Stimulated activated CD4-positive, alpha-beta T cell treated with anti-CD3 and anti-CD28 coated beads, Interleukin-15, amount 100 ng/mL, for 48 hours (primary cell): ENCODE measurements at regions not wholly inside any gene's neighbourhood (a gene's known extent, or its start where the extent isn't known, plus 50 kb on each side); places are given as distances from the start of the nearest gene placed in this dataset.

Experiments
- DNase-seq, 2 donors: peaks; one replicate each; pipeline ENCODE4 v3.0.0-alpha.2; 2020; ENCODE audit warnings: low read depth in 2 of 2

- no peak for DNase-seq
These were observed 97.9 kb upstream of the KLHL29 start for GRCh38 chr2:23286758-23287704.

DNA sequence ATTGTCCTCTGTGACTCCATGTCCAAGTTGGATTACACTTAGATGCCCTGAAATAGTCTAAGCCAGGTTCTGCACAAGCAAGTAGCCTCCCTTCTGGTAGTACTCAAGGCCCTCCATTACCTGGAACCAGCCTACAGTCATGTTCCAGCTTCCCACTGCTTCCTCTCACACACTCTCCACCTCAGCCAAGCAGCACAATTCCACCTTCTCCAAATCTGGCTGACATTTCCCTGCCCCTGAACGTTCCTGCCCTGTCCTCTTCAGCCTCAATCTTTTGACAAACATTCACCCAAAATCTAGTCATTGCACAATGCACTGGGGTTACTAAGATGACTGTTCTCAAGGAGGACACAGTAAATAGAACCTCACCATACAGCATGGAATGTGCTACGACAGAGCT, 95.3 kb upstream of the KLHL29 start:
- DNase-seq = no peak

- DNase-seq = no peak
These were observed 93.7 kb upstream of the KLHL29 start for GRCh38 chr2:23291239-23291638.

GRCh38 chr2:23292024-23292423, 93.0 kb upstream of the KLHL29 start:
- DNase-seq = no peak

DNA sequence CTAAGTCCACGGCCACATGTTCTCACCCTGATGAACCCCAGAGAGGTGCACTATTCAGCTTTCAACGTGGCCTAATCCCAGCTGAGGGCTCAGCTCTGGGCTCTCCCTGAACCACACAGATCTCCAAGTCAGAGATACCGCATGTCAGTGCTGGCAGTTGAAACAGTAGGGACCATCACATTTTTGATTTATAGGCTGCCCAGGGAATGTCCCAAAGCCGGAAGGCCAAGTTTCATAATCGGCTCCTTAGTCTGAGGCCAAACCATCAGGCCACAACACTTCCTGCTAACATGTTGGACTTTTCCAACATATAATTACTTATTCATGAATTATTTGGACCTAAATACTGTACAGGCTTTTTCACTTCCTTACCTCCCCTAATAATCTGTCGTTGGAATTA, 91.9 kb upstream of the KLHL29 start:
- DNase-seq = no peak

DNA sequence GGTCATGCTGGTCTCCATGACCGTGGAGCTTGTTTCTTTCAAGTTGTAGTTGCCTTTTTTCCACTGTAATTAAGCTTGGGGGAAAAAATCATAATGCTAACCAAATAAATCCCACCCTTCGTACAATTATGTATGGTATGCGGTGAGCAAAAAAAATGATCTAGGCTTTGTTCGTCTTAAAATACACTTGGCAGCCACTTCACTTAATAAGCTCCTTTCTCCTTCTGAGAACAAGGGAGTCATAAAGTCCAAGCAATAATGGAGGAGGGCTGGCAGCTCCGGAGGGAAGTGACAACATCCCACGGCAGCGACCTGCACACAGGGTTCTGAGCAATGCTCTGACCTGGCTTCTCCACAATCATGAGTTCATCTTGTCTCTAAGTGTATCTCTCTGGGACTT, 91.2 kb upstream of the KLHL29 start:
- DNase-seq = no peak

DNA sequence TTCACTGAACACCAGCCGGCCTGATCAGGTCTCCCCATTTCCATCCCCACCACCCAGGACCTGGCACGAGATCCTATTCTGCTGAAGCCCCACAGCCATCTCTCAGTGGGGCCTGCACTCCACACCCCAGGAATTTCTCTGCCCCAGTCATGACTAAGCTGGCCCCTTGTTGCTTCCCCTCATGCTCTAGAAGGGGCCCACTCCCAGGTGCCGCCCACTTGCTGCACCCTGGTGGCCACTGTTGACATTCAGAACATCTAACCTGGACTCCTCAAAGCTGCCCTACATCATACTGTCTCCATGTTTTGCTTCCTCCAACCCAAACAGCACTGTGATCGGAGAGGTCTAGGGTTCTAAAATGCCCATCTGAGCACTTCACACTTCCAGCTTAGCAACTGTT, 90.7 kb upstream of the KLHL29 start:
- DNase-seq = no peak

DNA sequence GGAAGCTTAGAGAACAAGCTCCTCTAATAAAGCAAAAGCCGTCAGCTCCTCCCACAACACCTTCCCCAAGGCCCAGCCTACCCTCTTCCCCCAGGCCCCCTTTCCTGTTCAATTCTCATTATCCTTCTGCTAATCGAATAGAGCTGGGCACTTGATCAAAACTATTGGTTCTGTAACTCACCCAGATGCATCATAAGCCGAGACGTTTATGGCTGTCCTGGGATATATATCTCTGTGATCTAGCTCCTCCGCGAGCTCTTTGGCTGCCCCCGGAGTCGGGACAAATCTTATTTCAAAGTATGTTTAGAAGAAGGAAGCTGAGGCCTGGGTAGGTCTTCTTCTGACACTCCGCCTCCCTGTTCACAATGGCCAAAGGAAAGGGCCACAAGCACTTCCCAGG, 88.3 kb upstream of the KLHL29 start:
- no peak for DNase-seq

DNA sequence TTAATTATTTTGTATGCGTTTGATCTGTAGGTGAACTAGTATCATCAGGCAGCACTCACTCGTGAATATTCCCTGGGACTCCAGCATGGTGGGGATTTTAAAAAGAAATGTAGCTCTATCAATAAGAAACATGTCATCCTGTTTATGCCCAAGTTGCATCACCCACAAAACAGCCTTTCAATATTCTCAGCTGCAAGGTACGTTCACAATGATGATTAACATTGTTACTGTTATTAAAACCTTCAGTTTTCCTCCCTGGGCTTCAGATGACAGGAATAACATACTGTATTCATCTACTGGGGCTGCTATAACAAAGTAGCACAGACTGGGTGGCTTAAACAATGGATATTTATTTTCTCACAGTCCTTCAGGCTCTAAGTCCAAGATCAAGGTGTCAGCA, 87.9 kb upstream of the KLHL29 start:
- no peak for DNase-seq

GRCh38 chr2:23298551-23298950, 86.4 kb upstream of the KLHL29 start:
- DNase-seq = no peak

- DNase-seq = no peak
These were observed 85.3 kb upstream of the KLHL29 start for GRCh38 chr2:23299476-23300195.

DNA sequence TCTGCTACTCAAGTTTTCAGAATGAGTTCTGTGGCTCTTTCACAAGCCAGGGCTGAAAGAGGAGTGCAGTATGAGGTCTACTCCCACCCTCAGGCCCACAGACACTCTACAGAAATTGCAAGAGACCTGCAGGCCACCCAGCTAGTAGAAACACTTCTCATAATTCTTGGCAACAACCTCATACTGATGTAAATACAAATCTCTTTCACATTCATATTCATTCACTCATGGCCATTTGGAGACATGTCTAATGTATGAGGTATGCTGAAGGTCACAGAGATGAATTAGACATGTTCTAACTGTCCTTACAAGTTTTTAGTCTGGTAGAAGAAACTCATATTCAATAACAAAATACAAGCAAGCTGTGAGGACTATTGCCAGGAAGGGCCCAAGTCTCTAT, 83.8 kb upstream of the KLHL29 start:
- no peak for DNase-seq

GRCh38 chr2:23302591-23302990, 82.4 kb upstream of the KLHL29 start:
- DNase-seq = no peak

GRCh38 chr2:23306401-23306800, 78.6 kb upstream of the KLHL29 start:
- DNase-seq = no peak

DNA sequence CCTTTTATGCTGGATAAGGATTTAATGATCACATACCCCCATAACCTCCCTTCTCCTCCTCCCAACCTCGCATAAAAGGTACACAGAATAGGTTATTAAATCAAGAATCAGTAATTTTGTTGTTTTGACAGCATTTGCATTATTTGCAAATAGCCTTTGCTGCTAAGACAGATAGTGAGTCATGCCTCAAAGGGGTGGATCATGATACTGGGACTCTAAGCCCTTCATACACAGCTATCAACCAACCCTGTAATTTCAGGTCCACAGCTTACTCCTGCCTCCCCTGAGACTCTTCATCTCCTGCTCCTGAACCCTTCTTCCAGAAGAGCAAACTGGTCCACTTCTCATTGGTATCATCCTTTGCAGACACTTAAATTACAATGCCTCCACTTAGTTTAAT, 73.8 kb upstream of the KLHL29 start:
- DNase-seq = no peak

GRCh38 chr2:23312996-23313606, 71.9 kb upstream of the KLHL29 start:
- no peak for DNase-seq

GRCh38 chr2:23314687-23315086, 70.3 kb upstream of the KLHL29 start:
- no peak for DNase-seq

DNA sequence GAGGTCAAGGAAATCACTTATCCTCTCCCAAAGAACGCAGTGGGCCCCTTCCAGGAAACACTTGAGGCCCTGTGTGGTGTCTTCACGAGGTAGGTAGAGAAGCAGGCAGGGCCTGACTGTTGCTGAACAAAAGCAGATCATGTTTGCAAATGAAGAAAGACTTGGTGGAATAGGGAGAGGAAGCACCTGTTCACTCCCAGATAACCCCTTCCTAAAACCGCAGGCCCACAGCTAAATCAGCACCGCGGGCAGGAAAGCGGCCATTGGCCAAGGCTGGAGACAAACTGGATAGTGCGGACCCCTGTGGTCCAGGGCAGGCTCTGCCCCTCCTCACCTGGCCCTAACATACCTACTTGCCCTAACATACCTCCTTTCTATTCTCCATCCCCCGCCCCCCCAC, 64.9 kb upstream of the KLHL29 start:
- DNase-seq = no peak

GRCh38 chr2:23321751-23322150, 63.2 kb upstream of the KLHL29 start:
- no peak for DNase-seq

DNA sequence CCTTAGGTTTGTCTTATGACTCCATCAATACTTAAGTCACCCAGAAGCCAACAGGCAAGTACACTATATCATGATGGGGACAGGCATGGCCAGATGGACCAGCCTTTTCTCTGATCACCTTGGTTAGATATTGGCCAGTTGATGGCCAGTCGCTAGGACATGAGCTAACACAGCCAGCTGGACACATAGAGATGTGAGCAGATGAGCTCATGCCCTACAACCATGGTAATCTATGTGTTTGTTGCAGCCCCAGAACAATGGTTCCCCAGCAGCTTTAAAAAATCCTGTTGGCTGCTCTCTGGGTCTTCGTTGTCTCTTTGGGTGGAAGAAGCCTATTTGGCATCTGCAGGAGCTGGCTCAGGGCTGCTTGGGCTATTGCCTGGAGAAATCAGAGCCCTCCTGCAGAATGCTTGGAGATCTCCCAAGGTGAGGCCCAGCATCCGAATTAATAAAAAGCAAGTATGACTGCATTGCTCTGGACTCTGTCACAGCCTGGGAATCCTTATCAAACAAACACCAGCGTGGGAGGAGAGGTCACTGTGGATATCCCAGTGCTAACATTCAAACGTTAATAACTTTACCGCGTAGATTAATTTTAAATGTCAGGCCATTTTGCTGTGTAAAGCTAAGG, 62.3 kb upstream of the KLHL29 start:
- no peak for DNase-seq

- no peak for DNase-seq
These were observed 61.6 kb upstream of the KLHL29 start for GRCh38 chr2:23323198-23323916.
